ENCODE measurements at regions not wholly inside any gene's neighbourhood (a gene's known extent, or its start where the extent isn't known, plus 50 kb on each side); places are given as distances from the start of the nearest gene placed in this dataset.
"Not testable (repeated sequence)": the region's sequence is repeated elsewhere in the genome, so short reads cannot be mapped to it uniquely, and the experiment has no call there.

DNA sequence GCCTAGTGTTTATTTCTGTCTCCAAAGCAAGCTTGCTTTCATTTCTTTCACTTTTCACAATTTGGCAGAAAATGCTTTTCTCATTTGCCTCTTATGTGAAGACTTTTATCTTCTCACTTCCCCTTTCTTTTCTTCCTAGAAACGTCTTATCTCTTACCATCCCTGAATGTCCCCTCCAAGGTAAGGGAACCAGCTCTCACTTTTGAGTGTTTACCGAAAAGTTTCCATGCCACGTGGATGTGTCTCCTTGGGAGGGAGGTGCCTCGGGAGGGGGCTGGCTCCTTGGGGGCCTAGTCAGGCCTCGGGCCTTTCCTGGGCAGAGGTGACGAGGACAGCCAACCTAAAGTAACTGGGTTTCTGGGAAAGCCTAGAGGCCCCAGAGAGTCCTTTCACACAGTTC is 127.4 kb downstream of the CD24 start:
- no peak for DNase-seq

DNA sequence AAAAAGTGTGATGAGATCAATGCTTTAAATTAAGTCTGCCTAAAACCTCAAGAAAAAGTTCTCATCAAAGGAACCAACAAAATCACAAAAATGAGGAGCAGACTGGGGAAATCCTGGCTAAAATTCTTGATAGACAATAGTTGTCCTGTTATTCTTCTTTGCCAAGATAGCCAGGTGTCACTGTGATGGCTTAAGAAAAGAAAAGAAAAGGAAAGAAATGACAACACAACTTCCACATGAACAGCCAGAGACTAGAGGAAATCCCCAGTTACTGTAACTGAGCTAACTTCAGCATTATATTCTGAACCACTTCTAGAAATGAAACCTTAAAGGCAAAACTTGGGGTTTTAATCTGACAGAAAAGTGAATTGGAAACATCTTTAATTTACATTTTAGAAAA is 129.6 kb downstream of the CD24 start:
- no peak for DNase-seq

DNA sequence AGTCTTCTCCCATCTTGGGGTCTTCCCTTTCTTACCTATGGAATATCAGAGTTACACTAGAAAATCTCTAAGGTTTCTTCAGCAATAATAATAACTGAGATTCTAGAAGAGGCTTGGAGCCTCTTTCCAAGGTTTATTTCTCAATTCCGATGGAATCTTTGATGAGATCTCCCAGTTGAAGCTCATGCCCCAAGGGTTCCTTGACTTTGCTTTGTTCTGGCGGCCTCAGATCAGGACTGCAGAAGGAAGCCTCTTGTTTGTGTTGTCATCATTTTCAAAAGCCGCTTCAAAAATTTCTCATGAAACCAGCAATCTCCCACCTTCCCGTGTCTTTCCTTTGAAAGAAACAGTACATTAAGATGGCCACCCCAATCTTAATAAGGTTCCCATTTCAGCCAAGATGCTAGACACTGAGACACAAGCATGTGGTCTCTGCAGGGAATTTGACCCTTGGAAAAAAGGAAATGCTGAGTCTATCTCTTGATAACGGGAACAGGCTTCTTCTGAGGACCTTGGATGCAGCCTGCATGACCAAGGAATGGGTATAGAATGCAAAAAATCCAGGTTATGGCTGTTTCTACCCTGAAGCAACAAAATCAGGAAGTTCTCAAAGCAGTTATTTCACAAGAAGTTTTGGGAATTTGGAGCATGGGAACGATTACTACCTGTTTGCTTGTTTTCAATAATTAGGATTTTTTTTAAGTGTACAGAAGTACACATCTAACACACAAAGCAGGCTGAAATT is 141.6 kb downstream of the CD24 start:
- DNase-seq = no peak

DNA sequence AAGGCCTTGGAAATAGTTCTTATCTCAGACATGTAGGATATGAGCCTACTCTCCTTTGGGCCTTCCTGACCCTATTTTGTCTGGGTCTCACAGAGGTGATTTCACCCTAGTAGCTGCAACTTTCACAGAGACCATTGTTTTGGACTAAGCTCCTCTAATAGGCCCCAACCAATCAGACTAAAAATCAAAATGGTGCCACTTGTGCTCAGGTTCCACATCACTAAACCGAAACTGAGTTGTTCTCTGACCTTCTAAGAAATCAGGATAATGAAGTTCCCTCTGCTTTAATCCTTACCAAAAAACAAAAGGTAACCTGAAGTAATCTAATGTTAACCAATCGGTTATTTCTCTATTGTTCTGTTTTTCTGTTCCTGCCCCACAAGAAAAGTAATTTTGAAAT is 143.6 kb downstream of the CD24 start:
- DNase-seq = no peak

DNA sequence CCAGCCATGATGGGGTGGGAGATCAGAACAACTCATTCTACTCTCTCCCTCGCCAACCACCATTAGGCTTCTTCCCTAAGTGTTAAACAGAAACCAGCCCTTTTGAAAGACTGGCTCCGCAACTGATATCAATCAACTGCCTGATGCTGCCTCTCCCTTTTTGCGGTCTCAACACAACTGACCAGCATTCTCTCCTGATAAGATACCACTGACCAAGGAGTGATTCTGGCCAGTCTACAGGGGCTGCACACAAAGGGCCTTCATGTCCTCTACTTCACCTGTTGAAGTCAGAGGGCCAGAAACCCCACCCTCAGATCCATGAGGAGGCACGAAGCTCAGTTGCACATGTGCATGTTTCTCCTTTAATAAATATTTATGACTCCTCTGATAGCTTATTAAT is 145.1 kb downstream of the CD24 start:
- DNase-seq = no peak

DNA sequence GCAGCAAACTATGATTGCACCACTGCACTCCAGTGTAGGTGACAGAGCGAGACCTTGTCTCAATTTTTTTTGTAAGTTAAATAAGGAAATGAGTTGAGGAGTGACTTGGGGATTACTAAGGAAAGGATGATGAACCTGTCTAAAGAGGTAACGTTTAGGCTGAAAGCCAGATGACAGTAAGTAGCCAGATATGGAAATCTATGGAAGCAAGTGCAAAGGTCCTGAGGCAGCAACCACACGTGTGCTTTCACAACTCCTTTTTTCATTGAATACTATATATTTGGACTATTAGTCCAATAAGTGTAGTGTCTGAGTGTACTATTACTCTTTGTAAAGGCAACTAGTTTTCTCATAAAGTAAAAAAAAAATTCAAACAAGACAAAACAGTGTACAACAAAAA is 147.4 kb downstream of the CD24 start:
- DNase-seq = no peak

DNA sequence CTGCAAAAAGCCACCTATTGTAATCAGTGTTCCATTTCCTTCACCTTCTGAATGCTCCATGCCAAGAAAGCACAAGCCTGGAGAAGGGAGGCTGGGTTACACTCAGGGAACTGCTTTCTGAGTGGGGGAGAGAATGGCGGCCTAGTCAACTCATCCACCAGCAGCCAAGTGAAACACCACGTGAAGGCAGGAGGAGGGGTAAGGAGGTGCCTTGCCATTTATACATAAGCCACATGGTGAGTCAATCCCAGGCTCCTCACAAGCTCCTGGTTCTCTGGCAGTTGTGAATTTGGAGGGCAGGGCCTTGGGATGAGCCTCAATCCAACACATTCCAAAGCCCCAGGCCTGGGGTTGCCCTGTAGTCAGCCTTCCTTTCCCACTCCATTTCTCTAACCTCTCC is 149.4 kb downstream of the CD24 start:
- DNase-seq = no peak

DNA sequence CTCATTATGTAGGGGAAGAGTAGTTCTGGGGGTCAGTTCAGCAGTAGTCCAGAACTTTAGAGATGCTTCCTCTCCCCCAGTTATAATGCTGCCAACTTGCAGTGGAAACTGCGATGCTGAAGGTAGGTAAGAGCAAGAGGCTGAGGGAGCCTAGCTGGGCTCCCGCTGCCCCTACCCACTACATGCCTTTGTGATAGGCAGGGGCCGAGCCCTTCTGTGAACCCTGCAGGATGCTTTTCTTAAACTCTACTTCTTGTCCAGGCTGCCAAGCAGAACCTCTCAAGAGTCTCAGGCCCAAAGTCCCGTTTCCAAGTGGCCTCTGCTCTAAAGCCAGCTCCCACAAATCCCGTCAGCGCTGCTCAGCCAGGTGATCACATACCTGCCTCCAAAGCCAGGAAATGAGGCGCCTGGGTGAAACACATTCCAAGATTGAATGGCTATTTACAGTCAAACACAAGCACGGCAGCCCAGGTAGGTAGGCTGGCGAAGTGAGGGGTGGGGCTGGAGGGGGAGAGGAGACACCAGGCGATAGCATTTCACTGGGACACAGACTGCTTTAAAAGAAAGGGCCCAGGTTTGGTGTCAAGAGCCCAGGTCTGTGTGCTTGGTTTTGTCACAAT is 150.7 kb downstream of the CD24 start:
- no peak for DNase-seq

DNA sequence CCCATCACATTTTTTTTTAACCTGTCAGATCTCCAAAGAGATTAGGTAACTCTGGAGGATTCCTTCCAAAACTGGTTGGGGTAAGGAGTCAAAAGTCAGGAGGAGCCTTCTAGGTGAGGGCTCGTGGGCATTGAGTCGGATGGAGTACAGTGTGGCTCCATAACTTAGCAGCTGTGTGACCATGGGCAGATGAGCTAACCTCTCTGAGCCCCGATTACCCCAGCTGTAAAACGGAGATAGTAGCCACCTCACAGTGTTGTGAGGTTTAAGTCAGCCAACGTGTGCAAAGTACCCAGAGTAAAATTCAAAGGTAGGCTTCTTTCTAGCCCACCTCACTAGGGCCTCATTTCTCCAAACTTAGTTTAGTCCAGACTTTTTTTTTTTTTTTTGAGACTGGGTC is 151.5 kb downstream of the CD24 start:
- no peak for DNase-seq

DNA sequence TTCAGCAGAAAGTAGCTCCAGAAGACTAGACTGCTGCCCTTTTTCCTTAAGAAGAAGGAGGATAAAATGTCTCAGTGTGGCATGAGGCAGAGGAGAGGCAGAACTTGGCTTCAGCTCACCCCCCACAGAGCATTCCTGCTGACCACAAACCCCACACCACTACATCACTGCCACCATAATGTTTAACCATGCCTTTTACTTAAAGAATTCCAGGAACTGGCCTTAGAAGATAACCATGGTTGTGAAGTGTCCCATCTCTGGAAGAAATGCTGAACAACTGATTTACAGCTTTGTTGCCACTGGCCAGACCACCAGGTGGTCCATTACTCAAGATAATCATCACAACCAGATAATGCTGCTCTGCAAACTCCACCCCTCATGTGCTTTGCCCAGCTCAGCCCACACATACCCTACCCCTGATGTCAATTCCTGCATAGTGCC is 154.1 kb downstream of the CD24 start:
- DNase-seq = peak; percentile 59

DNA sequence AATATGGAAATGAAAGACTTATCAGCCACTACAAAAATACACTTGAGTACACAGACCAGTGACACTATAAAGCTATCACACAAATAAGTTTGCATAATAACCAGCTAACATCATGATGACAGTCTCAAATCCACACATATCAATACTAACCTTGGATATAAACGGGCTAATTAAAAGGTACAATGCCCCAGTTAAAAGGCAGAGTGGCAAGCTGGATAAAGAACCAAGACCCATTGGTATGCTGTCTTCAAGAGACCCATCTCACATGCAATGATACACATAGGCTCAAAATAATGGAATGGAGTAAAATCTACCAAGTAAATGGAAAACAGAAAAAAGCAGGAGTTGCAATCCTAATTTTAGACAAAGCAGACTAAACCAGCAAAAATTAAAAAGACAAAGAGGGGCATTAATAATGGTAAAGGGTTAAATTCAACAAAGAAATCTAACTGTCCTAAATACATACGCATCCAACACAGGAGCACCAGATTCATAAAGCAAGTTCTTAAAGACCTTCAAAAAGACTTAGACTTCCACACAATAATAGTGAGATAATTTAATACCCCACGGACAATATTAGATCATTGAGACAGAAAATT is 163.3 kb downstream of the CD24 start:
- no peak for DNase-seq

DNA sequence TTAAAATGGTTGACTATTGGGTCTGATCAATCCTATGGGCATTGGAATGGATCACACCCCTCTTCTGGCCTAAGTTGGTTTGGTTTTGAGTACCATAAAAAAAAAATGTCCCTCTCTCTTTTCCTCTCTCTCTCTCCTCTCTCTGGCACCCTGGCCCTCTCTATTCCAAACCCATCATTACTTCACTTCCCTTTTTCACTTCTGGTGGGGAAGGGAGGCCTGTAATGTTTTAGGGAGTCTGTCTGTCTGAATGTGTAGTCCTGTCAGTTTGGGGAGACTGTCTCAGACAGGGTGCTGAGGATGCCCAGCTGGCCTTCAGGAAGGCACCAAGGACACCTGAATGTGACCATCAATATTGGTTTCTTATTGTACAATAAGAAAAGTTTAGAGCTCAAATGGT is 165.8 kb downstream of the CD24 start:
- DNase-seq = no peak

DNA sequence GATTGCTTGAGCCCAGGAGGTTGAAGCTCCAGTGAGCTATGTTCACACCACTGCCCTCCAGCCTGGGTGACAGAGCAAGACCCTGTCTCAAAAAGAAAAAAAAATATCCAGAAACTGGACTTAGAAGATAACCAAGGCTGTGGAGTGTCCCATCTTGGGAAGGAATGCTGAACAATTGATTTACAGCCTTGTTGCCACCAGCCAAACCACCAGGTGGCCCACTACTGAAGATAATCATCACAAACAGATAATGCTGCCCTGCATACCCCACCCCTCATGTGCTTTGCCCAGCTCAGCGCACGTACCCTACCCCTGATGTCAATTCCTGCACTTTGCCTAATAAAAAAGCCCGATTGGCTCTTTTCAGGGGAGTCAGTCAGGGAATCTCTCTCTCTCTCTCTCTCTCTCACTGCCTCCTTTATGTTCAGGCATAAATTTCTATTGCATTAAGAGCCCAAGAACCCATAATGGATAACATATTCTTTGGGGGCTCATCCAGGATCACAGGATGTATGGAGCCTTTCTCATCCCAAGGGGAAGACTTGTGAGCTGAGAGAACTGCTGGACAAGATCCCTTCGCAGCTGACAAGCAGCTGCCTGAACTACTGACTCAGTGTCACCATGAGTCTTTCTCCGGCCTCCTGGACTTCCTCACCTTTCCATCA is 166.4 kb downstream of the CD24 start:
- DNase-seq = no peak

DNA sequence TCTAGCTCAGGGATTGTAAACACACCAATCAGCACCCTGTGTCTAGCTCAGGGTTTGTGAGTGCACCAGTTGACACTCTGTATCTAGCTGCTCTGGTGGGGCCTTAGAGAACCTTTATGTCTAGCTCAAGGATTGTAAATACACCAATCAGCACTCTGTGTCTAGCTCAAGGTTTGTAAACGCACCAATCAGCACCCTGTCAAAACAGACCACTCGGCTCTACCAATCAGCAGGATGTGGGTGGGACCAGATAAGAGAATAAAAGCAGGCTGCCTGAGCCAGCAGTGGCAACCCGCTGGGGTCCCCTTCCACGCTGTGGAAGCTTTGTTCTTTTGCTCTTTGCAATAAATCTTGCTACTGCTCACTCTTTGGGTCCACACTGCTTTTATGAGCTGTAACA is 168.3 kb downstream of the CD24 start:
- DNase-seq = not testable (repeated sequence)

DNA sequence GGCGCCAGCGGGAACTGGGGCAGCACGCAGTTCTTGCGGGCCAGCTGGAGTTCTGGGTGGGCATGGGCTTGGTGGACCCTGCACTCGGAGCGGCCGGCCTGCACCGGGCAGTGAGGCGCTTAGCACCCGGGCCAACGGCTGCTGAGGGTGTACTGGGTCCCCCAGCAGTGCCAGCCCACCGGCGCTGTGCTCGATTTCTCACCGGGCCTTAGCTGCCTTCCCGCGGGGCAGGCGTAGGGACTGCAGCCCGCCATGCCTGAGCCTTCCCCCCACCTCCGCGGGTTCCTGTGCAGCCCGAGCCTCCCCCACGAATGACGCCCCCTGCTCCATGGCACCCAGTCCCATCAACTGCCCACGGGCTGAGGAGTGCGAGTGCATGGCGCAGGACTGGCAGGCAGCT is 168.8 kb downstream of the CD24 start:
- DNase-seq = no peak

DNA sequence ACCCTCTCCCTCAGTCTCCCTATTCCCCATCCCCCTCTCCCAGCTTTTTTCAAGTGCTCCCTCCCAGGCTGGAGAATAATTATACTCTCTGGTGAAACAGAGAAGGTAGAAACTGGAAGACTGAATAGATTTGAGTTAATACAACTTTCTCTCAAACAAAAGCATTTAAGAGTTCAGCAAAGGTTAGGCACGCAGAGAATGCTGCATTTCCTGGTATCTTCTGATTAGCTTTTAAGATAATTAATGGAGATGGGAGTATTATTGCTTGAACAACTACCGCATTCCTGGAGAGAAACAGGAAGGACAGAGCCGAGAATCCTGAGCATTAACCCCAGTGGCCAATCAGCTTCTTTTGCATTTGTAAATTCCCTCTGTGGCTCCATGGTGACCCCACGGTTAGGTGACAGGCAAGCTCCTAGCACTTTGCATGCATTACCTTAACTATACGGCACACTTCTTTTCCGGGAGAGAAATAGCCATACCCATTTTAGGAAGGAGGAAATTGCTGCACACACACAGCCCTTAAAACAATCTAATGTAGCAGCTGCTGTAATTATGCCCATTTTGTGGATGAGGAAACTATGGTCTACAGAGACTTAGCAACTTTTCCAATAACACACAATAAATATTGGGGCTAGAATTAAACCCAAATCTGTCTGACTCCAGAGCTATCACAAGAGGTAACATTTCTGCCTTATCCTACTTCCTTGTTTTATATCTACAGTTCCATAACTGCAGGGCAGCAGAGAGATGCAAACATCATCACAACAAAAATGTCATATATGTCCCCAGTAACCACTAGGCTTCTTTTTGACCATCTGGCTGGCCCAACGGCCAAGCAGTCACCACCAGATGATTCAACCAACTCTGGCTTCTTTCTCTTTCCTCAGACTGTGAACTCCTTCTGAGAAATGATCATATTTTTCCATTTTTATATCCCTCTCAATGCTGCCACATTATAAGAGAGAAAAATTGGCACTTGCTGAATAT is 169.9 kb downstream of the CD24 start:
- no peak for DNase-seq

DNA sequence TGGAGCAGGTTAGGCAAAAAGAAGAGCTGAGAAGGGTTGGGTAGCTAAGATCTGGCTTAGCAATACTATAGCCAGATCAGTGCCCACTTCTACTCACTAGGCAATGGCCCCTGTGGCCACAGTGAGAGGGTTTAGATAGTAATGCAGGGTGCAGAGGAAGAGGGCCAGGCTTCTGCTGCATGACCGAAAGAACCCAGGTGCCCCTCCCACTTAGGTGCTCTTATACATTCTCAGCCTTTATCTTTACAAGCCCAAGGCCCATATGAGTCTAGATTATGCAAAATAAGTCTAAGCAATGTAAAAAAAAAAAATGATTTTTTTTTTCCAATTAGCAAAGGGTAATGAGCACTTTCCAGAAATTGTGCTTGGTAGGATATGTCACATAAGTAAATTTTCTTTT is 171.3 kb downstream of the CD24 start:
- DNase-seq = no peak

DNA sequence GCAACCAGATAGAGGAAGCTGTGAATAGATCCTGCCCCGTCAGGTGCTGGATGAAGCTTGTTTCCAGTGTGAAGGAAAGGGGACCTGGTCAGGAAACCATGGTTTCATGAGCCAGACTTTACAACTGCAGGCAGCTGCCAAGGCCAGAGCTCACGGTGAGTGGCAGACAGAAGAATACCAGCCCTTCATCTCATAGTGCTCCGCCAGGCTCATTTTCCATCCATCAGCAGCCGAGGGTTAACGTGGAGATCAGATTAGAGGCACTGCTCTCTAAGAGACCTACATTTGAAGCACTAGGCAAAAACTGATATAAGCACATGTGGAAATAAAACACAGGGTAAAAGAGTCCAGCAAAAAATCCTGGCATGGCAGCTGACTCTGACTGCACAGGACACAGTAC is 172.4 kb downstream of the CD24 start:
- no peak for DNase-seq

DNA sequence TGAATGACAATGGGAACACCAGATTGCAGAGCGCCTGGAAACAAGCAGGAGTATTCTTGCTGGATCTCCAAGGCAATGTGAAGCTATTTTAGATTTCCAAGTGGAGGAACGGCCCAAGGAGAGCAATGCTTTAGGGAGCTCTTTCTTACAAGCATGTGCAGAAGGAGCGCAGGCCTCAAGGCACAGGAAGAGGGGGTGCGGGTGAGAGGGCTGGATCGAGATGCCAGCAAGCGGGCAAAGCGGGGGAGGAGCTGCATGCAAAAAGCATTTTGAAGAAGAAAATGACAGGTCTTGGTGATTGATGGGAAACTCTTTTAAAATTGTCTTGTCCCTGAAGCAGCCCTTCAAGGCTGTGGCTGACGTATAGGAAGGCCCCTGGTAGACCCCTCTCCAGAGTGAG is 171.9 kb downstream of the QRSL1 start:
- no peak for DNase-seq

DNA sequence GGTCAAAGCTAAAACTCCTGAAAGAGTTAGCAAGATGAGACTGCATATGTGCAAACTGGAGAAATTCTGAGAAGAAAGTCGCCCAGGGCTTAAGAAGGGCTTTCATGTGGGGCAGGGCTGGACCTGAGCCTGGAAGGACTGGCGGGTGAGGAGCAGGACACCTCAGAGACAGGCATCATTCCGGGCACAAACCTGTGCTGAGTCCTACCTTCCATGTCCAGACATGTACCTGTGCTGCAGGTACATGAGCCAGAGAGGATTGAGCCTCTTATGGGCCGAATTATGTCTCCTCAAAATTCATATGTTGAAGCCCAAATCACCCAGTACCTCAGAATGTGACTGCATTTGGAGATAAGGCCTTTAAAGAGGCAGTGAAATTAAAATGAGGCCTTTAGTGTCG is 171.0 kb downstream of the QRSL1 start:
- no peak for DNase-seq

DNA sequence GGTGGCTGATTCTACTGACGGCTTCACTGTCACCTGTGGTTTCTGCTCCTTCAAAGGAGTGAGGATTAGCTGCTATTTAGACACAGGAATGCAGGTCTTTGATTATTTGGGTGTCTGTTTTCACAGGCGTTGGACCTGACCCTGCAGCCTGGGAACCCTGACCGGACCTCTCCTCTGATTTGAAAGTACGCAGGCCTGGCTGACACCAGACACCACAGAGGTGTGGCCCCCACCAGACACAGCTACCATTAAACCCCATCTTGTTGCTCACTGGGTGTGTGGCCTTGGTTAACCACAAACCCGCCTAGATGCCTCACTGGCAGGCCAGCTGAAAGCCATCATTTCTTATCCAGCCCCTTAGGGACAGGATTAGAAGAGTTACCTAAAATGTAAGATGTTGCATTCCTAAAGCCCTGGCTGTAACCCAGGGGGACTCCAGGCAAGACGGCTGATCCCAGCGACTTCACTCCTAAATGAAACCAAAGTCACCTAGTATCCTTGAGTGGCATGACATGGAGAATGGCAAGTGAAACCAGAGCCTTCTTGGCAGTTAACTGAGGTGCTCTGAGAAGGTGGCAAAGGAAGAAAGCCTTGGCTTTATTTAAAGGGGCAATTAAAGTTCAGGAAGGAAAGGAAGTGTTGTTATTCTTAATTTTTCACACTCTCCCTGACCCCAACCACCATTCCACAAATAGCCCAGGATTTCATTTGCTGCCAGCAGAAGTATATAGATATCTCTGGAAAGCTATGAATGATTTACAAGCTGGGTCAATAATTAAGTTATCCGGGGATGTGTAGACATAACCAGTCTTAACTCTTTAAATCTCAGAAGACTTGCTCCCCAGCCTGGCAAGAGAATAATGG is 169.9 kb downstream of the QRSL1 start:
- DNase-seq = peak; percentile 60

DNA sequence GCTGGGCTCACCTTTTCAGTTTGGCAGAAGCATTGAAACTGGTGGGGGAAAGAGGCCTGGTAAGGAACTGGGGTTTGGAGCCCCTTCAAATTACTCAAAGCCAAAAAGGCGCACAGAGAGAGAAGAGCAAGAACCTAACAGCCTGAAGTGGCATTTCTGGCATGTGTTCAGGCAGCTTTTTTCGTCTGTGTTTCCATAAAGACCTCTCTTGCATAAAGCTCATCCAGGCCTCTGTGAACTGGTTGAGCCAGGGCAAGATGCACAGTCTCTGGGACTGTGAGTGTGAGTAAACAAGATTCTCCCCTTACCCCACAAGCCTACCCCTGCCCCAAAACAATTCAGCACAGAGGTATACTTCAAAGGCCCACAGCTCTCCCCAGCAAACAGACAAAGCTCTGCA is 167.8 kb downstream of the QRSL1 start:
- no peak for DNase-seq

Data from femur (tissue), 1 donor.